SH-SY5Y (cell line): ENCODE measurements at regions not wholly inside any gene's neighbourhood (a gene's known extent, or its start where the extent isn't known, plus 50 kb on each side); places are given as distances from the start of the nearest gene placed in this dataset.

ENCODE experiments used
- GATA2 ChIP-seq: IDR thresholded peaks from 2 replicates; pipeline ENCODE4 v1.6.1; 2011; ENCODE audit warnings: mild to moderate bottlenecking, low read depth, low read length
- GATA3 ChIP-seq: IDR thresholded peaks from 2 replicates; pipeline ENCODE4 v1.6.1; 2011; ENCODE audit warnings: low read depth, mild to moderate bottlenecking, low read length, moderate library complexity

GRCh38 chr18:38586327-38586726 lies 1020.7 kb upstream of the CELF4 start:
- TF ChIP-seq GATA2, result no peak
- TF ChIP-seq GATA3, result no peak
